ENCODE measurements at regions not wholly inside any gene's neighbourhood (a gene's known extent, or its start where the extent isn't known, plus 50 kb on each side); places are given as distances from the start of the nearest gene placed in this dataset.

- TF ChIP-seq TEAD4 (IDR thresholded peaks at IDR 0.05; ENCODE audit: borderline replicate concordance, insufficient read depth) (no peak), TAF1 (IDR thresholded peaks at IDR 0.05; ENCODE audit: borderline replicate concordance, low read depth, low read length) (no peak), FOXM1 (IDR thresholded peaks at IDR 0.05; ENCODE audit: low read depth) (no peak)
Observed at GRCh38 chr5:20262896-20263295, 274.9 kb upstream of the CDH18 start (continued).

- ChIA-PET POLR2A (no interaction called here), CTCF (no interaction called here)
- Histone ChIP-seq H3K27me3 (ENCODE audit: insufficient read depth) (no peaks in the 10 kb centered on the region), H3K9ac (no peak overlapping the region), H3K4me1 (ENCODE audit: control insufficient read depth in 1 of 2, insufficient read depth in 2 of 2, low read depth in 1 of 2, low read length in 1 of 2) (no peaks in the 10 kb centered on the region), H3K79me2 (ENCODE audit: insufficient read depth) (no peaks in the 10 kb centered on the region), H4K20me1 (ENCODE audit: insufficient read depth) (no peaks in the 10 kb centered on the region), H3K4me2 (no peak overlapping the region), H3K27ac (ENCODE audit: low read depth in 2 of 2, low read length in 1 of 2) (no peak overlapping the region), H3F3A (replicated peaks; ENCODE audit: insufficient read depth) (no peaks in the 10 kb centered on the region), H3K9me2 (no peaks in the 10 kb centered on the region), H3K9me3 (no peaks in the 10 kb centered on the region), H3K36me3 (replicated peaks in 1 of 2; ENCODE audit: control insufficient read depth in 1 of 2, insufficient read depth in 2 of 2, low read length in 1 of 2) (no peaks in the 10 kb centered on the region), H2AFZ (ENCODE audit: low read depth) (no peak overlapping the region), H3K4me3 (ENCODE audit: low read depth in 2 of 2, low read length in 1 of 2) (no peak overlapping the region)
- no peak for DNase-seq
- no peak for TF ChIP-seq MAX (IDR thresholded peaks at IDR 0.05; ENCODE audit: low read depth)
- no peak for TF ChIP-seq ZBTB33 (IDR thresholded peaks at IDR 0.05; ENCODE audit: borderline replicate concordance, low read depth)
- no peak for TF ChIP-seq EP300 (IDR thresholded peaks at IDR 0.05; ENCODE audit: borderline replicate concordance in 1 of 2, low read depth in 1 of 2, low read length in 1 of 2)
- no peak for TF ChIP-seq RFX5 (IDR thresholded peaks at IDR 0.05; ENCODE audit: low read length)
- TF ChIP-seq EZH2phosphoT487 (IDR thresholded peaks at IDR 0.05; ENCODE audit: borderline replicate concordance, low read depth): no peak
- no peak for TF ChIP-seq FOSL2 (IDR thresholded peaks at IDR 0.05; ENCODE audit: borderline replicate concordance, low read depth)
- no peak for TF ChIP-seq REST (IDR thresholded peaks at IDR 0.05; ENCODE audit: low read depth, low read length)
- no peak for TF ChIP-seq RAD21 (IDR thresholded peaks at IDR 0.05; ENCODE audit: low read length)
- TF ChIP-seq PBX3 (IDR thresholded peaks at IDR 0.05): no peak
- WGBS (ENCODE audit: low lambda C conversion rate): 64% methylated on average over 4 of the region's 4 CpGs
Observed at GRCh38 chr5:20254748-20255147, 266.7 kb upstream of the CDH18 start.
